SW 1271 (cell line): ENCODE measurements at regions not wholly inside any gene's neighbourhood (a gene's known extent, or its start where the extent isn't known, plus 50 kb on each side); places are given as distances from the start of the nearest gene placed in this dataset.
"Not testable (repeated sequence)": the region's sequence is repeated elsewhere in the genome, so short reads cannot be mapped to it uniquely, and the experiment has no call there.

Source experiments
- DNase-seq, 2 experiments: peaks; one replicate each; lab custom pipeline; 2025; lab: John Stamatoyannopoulos, UW

DNA sequence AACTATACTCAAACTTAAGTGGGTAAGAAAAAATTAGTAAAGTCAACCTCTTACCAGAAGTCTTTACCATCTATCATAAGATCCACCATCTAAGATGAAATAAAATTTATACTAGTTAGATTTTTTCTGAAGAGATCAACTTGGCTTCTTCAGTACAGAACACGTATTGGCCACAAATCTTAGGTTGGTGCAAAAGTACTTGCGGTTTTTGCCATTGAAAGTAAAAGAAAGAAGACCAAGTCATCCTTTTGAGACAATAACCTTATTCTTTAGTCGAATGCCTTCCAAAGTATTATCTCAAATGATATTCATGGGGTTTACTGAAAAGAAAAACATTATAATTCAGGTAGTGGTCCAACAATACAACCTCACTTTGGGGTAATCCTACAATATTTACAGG lies 292.6 kb upstream of the PTCHD4 start:
- DNase-seq, result no peak

GRCh38 chr6:48401016-48401415 lies 290.0 kb upstream of the PTCHD4 start:
- no peak for DNase-seq

DNA sequence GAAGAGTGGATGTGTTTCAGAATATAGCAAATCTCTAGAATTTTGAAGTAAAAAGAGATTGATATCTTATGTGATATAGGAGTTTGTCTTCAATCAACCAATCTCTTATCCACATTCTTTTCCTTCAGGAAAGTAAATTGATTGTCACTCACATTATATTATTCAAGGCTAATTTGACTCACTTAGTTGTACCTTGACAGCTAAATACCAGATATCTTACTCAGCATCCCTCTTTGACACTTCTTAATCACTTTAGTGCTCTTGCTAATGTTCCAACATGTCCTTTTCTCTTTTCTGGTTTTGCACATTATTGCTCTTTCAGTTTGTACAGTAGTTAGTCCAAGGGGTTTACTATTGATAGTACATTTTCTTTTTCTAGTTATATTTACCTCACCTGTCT lies 286.9 kb upstream of the PTCHD4 start:
- no peak for DNase-seq

GRCh38 chr6:48389146-48390043 lies 278.4 kb upstream of the PTCHD4 start:
- no peak for DNase-seq

- DNase-seq, result no peak
Observed at GRCh38 chr6:48388044-48388443, 277.0 kb upstream of the PTCHD4 start.

DNA sequence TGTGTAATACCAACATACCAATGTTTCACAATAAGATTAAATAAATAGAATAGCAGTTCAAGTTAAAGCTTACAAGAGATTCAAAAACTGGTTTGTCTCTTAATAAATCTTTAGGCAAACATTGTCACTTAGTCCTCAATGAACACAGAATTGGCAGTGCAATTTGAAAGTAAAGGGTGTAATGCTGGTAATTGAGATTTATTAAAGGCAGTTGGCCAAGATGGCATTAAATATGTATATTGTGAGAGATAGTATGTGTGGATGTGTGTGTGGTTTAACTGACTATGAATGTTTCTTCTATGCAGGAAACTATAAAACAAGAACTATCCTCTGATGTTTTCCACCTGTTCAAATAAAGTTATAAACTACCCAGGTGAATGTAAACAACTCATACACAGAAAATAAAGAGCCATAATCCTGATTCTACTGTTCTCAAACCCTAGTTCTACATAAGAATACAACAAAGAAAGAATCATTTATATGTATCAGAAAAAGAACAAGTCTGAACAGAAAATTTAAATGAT lies 267.9 kb upstream of the PTCHD4 start:
- DNase-seq, result no peak

DNA sequence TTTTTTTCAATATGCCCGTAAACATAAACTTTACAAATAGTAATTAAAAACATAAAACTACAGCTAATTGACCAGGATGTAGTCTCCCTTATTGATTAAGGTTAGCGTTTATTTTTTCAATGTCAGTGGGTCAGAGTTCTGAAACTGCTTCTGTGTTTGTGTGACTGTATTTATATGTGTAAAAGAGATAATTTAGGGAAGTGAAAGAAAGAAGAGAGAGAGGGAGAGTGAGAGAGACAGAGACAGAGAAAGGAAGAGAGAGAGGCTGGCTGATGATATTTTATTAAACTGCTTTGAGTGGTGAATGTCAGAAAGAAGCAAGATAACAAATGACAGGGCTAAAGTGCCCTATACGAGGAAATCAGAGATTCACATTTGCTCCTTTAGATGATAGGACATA lies 266.1 kb upstream of the PTCHD4 start:
- no peak for DNase-seq

DNA sequence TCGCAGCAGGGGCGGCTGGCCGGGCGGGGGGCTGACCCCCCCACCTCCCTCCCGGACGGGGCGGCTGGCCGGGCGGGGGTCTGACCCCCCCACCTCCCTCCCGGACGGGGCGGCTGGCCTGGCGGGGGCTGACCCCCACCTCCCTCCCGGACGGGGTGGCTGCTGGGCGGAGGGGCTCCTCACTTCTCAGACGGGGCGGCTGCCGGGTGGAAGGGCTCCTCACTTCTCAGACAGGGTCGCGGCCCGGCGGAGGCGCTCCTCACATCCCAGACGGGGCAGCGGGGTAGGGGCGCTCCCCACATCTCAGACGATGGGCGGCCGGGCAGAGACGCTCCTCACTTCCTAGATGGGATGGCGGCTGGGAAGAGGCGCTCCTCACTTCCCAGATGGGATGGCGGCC lies 260.2 kb upstream of the PTCHD4 start:
- not testable (repeated sequence) for DNase-seq

- DNase-seq, result no peak
Observed at GRCh38 chr6:48369100-48369499, 258.1 kb upstream of the PTCHD4 start.

DNA sequence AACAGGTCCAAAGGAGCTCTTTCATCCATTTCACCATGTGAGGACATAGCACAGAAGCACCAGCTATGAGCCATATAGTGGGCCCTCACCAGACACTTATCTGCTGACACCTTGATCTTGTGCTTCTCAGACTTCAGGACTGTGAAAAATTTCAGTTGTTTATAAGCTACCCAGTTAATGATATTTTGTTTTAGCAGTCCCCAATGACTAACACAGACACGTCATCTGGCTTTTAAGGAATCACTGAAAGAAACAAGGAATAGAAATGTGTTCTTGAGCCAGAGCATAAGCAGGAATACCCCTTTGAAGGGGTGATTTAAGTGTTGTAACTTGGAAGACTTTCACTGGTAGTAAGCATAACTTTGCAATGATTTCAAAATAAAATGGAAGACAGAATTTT lies 214.7 kb upstream of the PTCHD4 start:
- no peak for DNase-seq

DNA sequence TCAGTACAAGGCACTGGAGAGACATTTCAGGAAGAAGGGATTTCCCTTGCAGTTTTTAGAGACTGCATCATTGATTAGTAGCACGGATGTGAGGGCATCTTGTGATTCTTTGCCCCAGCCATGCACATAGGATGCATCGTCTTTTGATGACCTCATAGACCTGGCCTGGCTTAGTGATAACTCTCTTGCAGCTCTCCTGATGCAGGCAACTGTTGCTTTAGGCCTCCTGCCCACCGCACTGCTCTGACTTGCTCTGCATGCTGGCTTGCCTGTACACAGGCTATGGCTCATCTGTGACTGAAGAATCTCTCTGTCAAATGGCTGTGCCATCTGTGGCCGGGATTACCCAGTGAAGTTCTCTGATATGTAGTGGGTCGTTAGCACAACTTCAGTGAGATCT lies 207.7 kb upstream of the PTCHD4 start:
- no peak for DNase-seq

GRCh38 chr6:48315915-48316314 lies 204.9 kb upstream of the PTCHD4 start:
- DNase-seq, result no peak

- no peak for DNase-seq
Observed at GRCh38 chr6:48315051-48315719, 204.2 kb upstream of the PTCHD4 start.

DNA sequence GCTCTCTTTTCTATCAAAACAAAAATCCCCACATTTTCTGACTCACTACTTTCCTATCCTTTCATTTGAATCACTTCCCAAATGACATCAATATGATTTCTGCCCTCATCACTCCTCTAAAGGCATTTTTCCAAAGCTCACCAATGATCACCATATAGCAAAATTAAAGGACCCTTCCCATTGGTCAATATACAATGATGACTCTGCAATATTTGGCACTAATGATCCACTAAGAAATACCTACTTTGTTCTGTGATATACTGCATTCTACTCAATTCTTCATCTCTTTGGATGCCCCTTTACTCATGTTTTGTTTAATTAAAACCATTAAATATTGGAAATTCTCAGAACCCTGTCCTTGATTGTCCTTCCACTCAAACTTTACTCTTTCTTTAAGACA lies 200.3 kb upstream of the PTCHD4 start:
- no peak for DNase-seq

DNA sequence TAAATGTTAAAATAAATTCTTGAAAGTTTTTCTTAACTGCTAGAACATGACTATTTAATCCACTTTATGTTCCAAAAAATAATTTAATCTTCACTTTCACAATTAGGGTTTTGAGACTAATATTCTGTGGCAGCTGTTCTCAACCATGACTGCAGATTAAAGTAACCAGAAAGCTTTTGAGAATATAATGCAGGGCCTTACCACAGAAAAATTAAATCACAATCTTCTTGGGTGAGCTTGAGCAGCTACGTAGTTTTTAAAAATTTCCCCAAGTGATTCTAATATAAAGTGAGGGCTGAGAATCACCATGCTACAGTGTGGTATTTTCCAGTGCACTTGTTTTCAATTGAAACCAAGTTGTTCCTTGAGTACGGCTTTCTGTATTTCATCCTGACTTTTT lies 196.6 kb upstream of the PTCHD4 start:
- no peak for DNase-seq

DNA sequence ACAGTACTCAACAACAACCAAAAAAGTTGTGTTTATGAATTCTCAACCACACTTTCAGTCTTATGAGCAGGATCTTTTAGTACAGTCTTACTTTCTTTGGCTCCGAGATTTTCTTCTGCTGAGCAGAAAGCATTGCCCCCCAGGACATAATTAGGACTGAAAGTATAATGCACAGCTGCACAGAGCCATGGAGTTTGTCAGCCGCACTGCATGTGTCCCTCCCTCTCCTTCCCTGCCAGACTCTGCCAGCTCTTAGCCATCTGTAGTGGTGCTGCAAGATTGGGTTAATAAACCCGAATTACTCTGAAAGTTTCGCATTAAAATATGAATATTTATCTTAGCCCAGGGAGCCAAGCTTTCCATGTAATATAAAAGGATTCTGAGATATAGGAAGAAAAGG lies 179.6 kb upstream of the PTCHD4 start:
- DNase-seq, result no peak

DNA sequence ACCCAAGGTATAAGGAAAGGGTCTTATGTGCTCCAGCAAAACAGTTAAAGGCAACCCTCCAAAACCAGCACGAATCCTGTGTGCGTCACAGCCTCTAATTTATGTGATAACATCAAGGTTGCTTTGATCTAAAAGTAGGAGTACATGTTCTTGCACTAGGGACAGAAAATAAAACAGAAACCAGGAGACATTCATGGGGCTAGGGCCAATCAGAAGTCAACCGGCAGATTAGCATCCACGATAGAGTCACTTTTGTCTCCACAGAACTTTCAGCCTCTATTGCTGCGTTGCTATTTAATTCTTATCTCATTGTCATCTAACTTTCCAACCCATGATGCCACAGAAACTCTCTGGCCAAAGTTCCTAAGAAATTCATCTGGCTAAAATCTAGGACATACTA lies 178.8 kb upstream of the PTCHD4 start:
- no peak for DNase-seq

DNA sequence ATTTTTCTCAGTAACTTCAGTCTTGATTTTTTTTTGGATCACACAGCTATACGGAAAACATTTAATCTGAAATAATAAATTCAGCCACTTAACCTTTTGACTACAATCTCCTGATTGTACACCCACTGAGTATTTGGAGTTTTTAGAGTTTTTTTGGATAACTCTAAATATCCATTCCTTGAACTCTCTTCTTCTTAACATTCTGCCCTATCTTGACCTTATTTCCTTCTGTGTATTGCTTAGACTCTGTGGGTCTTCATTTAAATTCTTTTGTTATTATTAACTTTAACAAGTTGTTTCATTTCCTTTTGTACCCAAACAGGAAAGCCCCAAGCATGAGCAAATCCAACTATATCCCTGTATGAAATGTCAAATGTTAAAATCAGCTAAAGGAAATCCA lies 170.2 kb upstream of the PTCHD4 start:
- DNase-seq, result no peak

DNA sequence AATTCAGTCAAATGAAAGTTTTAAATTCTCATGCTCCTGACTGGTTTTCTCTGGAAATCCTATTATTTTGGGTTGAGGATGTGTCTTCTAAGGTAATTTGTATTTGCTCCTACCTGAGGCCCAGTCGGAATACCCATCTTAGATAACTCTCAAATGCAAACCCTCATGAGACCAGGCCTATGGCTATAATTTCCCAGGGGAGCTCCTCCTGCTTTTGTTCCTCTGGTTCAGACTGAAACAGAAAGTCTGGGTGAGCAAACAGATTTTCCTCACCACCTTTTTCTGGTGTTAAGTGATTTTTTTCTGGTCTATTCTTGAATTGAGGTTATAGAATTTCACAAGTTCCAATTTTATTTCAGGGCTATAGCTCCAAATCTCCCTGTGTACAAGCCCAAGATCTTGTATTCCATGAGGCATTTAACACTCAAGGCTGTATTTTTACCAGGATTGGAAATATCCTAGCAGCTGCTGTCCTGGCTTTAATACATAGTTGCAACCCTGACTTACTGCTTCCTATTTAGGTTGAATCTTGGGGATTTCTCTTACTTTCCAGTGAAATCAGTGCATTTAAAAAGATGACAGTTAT lies 169.1 kb upstream of the PTCHD4 start:
- no peak for DNase-seq

GRCh38 chr6:48278261-48278660 lies 167.3 kb upstream of the PTCHD4 start:
- no peak for DNase-seq

DNA sequence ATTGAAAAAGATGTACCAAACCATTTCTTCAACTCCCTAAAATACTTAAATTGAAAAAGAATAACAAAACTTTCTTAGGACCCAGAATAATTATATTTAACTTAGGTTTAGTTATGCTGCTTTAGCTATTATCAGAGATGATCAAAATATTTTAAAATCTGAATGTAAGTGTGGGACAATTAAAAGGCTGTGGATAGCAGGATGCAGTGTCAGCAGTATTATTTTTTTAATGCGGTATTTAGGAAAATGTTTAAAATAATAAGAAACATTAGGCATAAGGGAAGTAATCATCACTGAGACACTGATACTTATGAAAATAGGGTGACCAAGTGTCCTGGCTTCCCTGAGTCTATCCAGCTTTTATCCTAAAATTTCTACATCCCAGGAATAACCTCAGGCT lies 161.5 kb upstream of the PTCHD4 start:
- no peak for DNase-seq

DNA sequence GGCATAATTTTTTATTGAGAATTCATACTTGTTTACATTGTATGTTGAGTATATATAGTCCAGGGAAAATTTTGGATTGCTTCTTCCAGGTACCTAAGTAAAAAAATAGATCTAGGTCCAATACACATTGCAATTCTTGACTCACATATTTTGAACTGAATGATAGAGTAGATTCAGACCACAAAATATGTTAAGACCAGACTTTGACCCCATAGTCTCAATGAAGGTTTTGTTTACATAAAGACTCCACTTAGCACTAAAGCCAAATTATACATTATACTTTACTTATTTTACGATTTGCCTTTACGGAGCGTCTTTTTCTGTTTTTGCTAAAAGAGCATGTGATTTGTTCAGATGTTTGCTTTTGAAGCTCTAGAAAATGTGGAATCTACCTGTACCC lies 144.1 kb upstream of the PTCHD4 start:
- no peak for DNase-seq

DNA sequence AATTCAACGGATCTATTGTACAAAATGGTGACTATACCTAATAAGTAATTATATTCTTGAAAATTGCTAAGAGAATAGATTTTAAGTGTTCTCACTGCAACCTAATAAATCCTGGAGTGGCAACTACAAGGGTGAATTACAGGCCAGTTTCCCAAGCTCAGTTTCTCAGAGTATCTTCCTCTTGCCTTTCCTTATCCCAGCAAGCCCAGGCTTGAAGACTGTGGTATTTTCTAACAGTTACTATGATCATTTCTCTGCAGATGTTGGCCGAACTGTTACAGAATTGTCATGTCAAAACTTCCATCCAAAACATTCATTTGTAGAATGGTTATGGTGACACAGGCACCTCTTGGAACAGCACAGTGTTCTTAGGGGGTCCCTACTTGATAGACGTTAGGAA lies 138.1 kb upstream of the PTCHD4 start:
- no peak for DNase-seq
